Skeletal muscle tissue (tissue), 3 donors: ENCODE measurements at regions not wholly inside any gene's neighbourhood (a gene's known extent, or its start where the extent isn't known, plus 50 kb on each side); places are given as distances from the start of the nearest gene placed in this dataset.

Experiments
- H3K27ac ChIP-seq: one replicate; pipeline ENCODE4 v1.7.0; 2013; ENCODE audit warnings: mild to moderate bottlenecking, low read depth, low read length, inconsistent platforms
- H3K27me3 ChIP-seq, 3 donors: one replicate each; pipeline ENCODE4 v1.7.0; 2013; ENCODE audit warnings: low read length in 3 of 3; ENCODE audit not compliant: control insufficient read depth in 3 of 3, insufficient read depth in 3 of 3
- H3K36me3 ChIP-seq, 3 donors: one replicate each; pipeline ENCODE4 v1.7.0; 2013; ENCODE audit warnings: low read length in 3 of 3; ENCODE audit not compliant: control insufficient read depth in 3 of 3, insufficient read depth in 3 of 3
- H3K4me1 ChIP-seq, 3 donors: one replicate each; pipeline ENCODE4 v1.7.0; 2013; ENCODE audit warnings: low read length in 3 of 3, mild to moderate bottlenecking in 3 of 3; ENCODE audit not compliant: control insufficient read depth in 3 of 3, insufficient read depth in 3 of 3
- H3K4me3 ChIP-seq, 3 donors: one replicate each; pipeline ENCODE4 v1.7.0; 2013; ENCODE audit warnings: low read length in 3 of 3
- H3K9ac ChIP-seq, 3 donors: one replicate each; pipeline ENCODE4 v1.7.0; 2013; ENCODE audit warnings: low read length in 3 of 3, mild to moderate bottlenecking in 3 of 3, moderate library complexity in 2 of 3, low read depth in 1 of 3
- H3K9me3 ChIP-seq, 3 donors: one replicate each; pipeline ENCODE4 v1.7.0; 2013; ENCODE audit warnings: low read length in 3 of 3; ENCODE audit not compliant: control insufficient read depth in 3 of 3
- donor health status: Osteomylitis.

DNA sequence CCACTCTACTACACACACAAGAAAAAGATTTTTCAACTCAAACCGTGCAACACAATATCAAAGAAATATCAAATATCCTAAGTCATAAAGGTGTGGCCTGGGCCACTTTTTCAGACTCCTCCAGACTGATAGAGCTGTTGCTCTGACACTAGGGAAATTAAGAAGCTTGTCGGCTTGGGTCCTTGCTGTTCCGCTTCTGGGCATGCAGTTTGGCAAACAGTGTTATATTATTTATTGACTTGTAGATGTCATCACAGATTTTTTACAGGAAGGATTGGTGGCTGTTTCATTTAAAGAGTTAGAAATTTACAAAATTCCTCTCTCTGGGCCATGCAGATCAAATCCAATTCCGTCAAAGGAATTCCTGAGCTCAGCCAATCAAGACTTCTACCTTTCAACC lies 64.5 kb upstream of the EPCAM start:
- peaks cover 9 to 30% (median 24%) of the 10 kb centered on the region in 3 donors for H3K4me1 ChIP-seq
- no peak overlapping the region for H3K4me3 ChIP-seq
- no peaks in the 10 kb centered on the region for H3K9me3 ChIP-seq
- H3K36me3 ChIP-seq = no peaks in the 10 kb centered on the region
- H3K27me3 ChIP-seq = no peaks in the 10 kb centered on the region
- no peak overlapping the region for H3K27ac ChIP-seq
- no peak overlapping the region for H3K9ac ChIP-seq

- Histone ChIP-seq H3K4me3 (no peak overlapping the region), H3K9me3 (no peaks in the 10 kb centered on the region), H3K36me3 (no peaks in the 10 kb centered on the region), H3K27ac (peak overlapping the region; percentile 31), H3K9ac (peak overlapping the region in 1 of 3 donors; percentile 36), H3K27me3 (no peaks in the 10 kb centered on the region), H3K4me1 (peaks cover 9 to 29% (median 23%) of the 10 kb centered on the region in 3 donors)
These were observed 65.6 kb upstream of the EPCAM start for GRCh38 chr2:47303341-47304148.

GRCh38 chr2:47302308-47302707 lies 66.8 kb upstream of the EPCAM start:
- Histone ChIP-seq H3K27ac (peak overlapping the region; percentile 91), H3K9ac (peak overlapping the region in 2 of 3 donors; percentile 7 to 11)

DNA sequence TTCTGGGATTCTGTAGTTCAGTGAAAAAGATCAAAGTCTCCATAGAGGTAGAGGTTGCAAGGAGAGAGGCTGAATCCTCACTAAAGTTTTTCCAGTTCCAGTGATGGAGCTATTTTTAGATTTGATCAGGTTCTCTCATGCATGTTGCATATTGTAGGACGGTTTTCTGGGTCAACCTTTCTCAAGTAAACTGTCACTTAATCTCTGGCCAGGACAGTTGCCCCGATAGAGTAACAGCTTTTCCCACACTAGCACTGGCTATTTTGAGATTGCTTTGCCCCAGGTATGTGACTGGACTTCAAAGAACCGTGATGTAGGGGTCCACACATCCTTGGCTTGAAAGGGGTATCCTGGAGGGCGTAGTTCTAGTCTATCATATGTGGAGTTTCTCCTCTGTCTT lies 67.4 kb upstream of the EPCAM start:
- no peaks in the 10 kb centered on the region for H3K36me3 ChIP-seq
- peaks cover 9 to 29% (median 23%) of the 10 kb centered on the region in 3 donors for H3K4me1 ChIP-seq
- peak overlapping the region in 1 of 3 donors; percentile 11 for H3K9ac ChIP-seq
- H3K27ac ChIP-seq = peak overlapping the region; percentile 91
- no peak overlapping the region for H3K4me3 ChIP-seq
- H3K27me3 ChIP-seq = no peaks in the 10 kb centered on the region
- no peaks in the 10 kb centered on the region for H3K9me3 ChIP-seq

More at GRCh38 chr2:47302308-47302707, 66.8 kb upstream of the EPCAM start:
- Histone ChIP-seq H3K4me3 (no peak overlapping the region), H3K9me3 (no peaks in the 10 kb centered on the region), H3K4me1 (peaks cover 9 to 29% (median 23%) of the 10 kb centered on the region in 3 donors), H3K27me3 (no peaks in the 10 kb centered on the region), H3K36me3 (no peaks in the 10 kb centered on the region)

- H3K4me3 ChIP-seq = no peak overlapping the region
- H3K27ac ChIP-seq = peak overlapping the region; percentile 91
These were observed 67.9 kb upstream of the EPCAM start for GRCh38 chr2:47301277-47301618.

GRCh38 chr2:47300609-47301276 lies 68.4 kb upstream of the EPCAM start:
- Histone ChIP-seq H3K4me3 (no peak overlapping the region), H3K9ac (peak overlapping the region in 1 of 3 donors; percentile 45), H3K27me3 (no peaks in the 10 kb centered on the region), H3K27ac (peak overlapping the region; percentile 91), H3K36me3 (no peaks in the 10 kb centered on the region), H3K9me3 (no peaks in the 10 kb centered on the region), H3K4me1 (peaks cover 9 to 29% (median 23%) of the 10 kb centered on the region in 3 donors)

More at GRCh38 chr2:47301277-47301618, 67.9 kb upstream of the EPCAM start:
- peaks cover 9 to 29% (median 23%) of the 10 kb centered on the region in 3 donors for H3K4me1 ChIP-seq
- no peaks in the 10 kb centered on the region for H3K27me3 ChIP-seq
- peak overlapping the region in 2 of 3 donors; percentile 40 to 45 for H3K9ac ChIP-seq
- H3K36me3 ChIP-seq = no peaks in the 10 kb centered on the region
- no peaks in the 10 kb centered on the region for H3K9me3 ChIP-seq

GRCh38 chr2:47300081-47300480 lies 69.0 kb upstream of the EPCAM start:
- H3K9ac ChIP-seq = no peak overlapping the region
- peaks cover 9 to 29% (median 23%) of the 10 kb centered on the region in 3 donors for H3K4me1 ChIP-seq
- peak overlapping the region; percentile 91 for H3K27ac ChIP-seq
- no peak overlapping the region for H3K4me3 ChIP-seq
- H3K36me3 ChIP-seq = no peaks in the 10 kb centered on the region
- H3K9me3 ChIP-seq = no peaks in the 10 kb centered on the region
- no peaks in the 10 kb centered on the region for H3K27me3 ChIP-seq

DNA sequence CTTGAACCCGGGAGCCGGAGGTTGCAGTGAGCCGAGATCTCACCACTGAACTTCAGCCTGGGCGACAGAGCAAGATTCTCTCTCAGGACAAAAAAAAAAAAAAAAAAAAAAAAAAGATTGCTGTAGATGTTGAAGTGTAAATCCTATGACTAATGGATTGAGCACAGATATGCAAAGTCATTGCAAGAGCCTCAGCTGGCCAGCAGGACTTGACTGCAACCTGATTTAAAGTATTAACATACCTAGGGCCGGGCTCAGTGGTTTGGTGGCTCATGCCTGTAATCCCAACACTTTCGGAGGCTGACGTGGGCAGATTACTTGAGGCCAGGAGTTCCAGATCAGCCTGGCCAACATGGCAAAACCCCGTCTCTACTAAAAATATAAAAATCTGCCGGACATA lies 69.6 kb upstream of the EPCAM start:
- peaks cover 9 to 29% (median 23%) of the 10 kb centered on the region in 3 donors for H3K4me1 ChIP-seq
- no peak overlapping the region for H3K9ac ChIP-seq
- no peaks in the 10 kb centered on the region for H3K9me3 ChIP-seq
- H3K27ac ChIP-seq = peak overlapping the region; percentile 91
- H3K4me3 ChIP-seq = no peak overlapping the region
- no peaks in the 10 kb centered on the region for H3K27me3 ChIP-seq
- no peaks in the 10 kb centered on the region for H3K36me3 ChIP-seq

DNA sequence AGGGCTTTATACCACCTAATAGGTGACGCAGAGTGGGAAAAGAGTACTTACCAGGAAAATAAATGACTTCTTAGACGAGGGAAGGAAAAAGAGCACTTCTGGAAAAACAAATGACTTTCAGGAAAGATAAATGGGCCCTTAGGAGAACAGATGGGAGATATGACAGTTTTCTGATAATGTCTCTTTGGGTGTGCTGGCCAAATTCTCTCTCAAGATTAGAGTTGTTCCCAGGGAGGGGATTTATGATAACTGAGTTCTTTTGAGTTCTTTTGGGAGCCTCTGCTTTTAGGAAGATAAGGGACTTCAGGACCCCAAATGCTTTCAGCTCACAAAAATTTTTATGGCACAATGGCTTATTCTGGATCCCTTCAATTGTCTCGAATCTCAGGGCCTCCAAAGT lies 70.3 kb upstream of the EPCAM start:
- no peak overlapping the region for H3K4me3 ChIP-seq
- peaks cover 9 to 29% (median 23%) of the 10 kb centered on the region in 3 donors for H3K4me1 ChIP-seq
- no peaks in the 10 kb centered on the region for H3K9me3 ChIP-seq
- no peaks in the 10 kb centered on the region for H3K27me3 ChIP-seq
- H3K27ac ChIP-seq = peak overlapping the region; percentile 30
- no peak overlapping the region for H3K9ac ChIP-seq
- H3K36me3 ChIP-seq = no peaks in the 10 kb centered on the region
